Stimulated activated naive CD8-positive, alpha-beta T cell treated with anti-CD3 and anti-CD28 coated beads, Interleukin-15, Interleukin-2, amounts not matched to agents 100 ng/mL and 50 ng/mL, for 24 hours (primary cell): ENCODE measurements at regions not wholly inside any gene's neighbourhood (a gene's known extent, or its start where the extent isn't known, plus 50 kb on each side); places are given as distances from the start of the nearest gene placed in this dataset.

Experiments
- H3K27ac Mint-ChIP-seq: one replicate; pipeline ENCODE4 v1.8.0; 2021; ENCODE audit warnings: mild to moderate bottlenecking, mixed read lengths
- H3K27me3 Mint-ChIP-seq: one replicate; pipeline ENCODE4 v1.8.0; 2021; ENCODE audit warnings: mixed read lengths
- H3K36me3 Mint-ChIP-seq: one replicate; pipeline ENCODE4 v1.8.0; 2021; ENCODE audit warnings: low read depth, mixed read lengths
- H3K4me1 Mint-ChIP-seq: one replicate; pipeline ENCODE4 v1.8.0; 2021; ENCODE audit warnings: low read depth, mixed read lengths
- H3K4me3 Mint-ChIP-seq: one replicate; pipeline ENCODE4 v1.8.0; 2021; ENCODE audit warnings: mild to moderate bottlenecking, mixed read lengths
- H3K9me3 Mint-ChIP-seq: one replicate; pipeline ENCODE4 v1.8.0; 2021; ENCODE audit warnings: mixed read lengths

GRCh38 chr7:3188946-3189345 is 112.1 kb upstream of the SDK1 start:
- Mint-ChIP-seq H3K27me3 (no peaks in the 10 kb centered on the region), H3K27ac (no peak overlapping the region), H3K9me3 (no peaks in the 10 kb centered on the region), H3K4me1 (no peaks in the 10 kb centered on the region), H3K36me3 (no peaks in the 10 kb centered on the region), H3K4me3 (no peak overlapping the region)

- no peaks in the 10 kb centered on the region for H3K27me3 Mint-ChIP-seq
- H3K4me1 Mint-ChIP-seq, result no peaks in the 10 kb centered on the region
- H3K27ac Mint-ChIP-seq, result no peak overlapping the region
- H3K9me3 Mint-ChIP-seq, result no peaks in the 10 kb centered on the region
- H3K36me3 Mint-ChIP-seq, result no peaks in the 10 kb centered on the region
- H3K4me3 Mint-ChIP-seq, result no peak overlapping the region
Measured at GRCh38 chr7:3191548-3191947, 109.5 kb upstream of the SDK1 start.

- Mint-ChIP-seq H3K27me3 (no peaks in the 10 kb centered on the region), H3K4me3 (no peak overlapping the region), H3K9me3 (no peaks in the 10 kb centered on the region), H3K36me3 (no peaks in the 10 kb centered on the region), H3K27ac (no peak overlapping the region), H3K4me1 (no peaks in the 10 kb centered on the region)
Measured at GRCh38 chr7:3192669-3193068, 108.4 kb upstream of the SDK1 start.

GRCh38 chr7:3193379-3194120 is 107.5 kb upstream of the SDK1 start:
- Mint-ChIP-seq H3K36me3 (no peaks in the 10 kb centered on the region), H3K27ac (no peak overlapping the region), H3K9me3 (no peaks in the 10 kb centered on the region), H3K27me3 (no peaks in the 10 kb centered on the region), H3K4me1 (no peaks in the 10 kb centered on the region), H3K4me3 (no peak overlapping the region)

- Mint-ChIP-seq H3K4me1 (no peaks in the 10 kb centered on the region), H3K9me3 (peaks cover 4% of the 10 kb centered on the region), H3K27ac (no peak overlapping the region), H3K4me3 (no peak overlapping the region), H3K36me3 (no peaks in the 10 kb centered on the region), H3K27me3 (no peaks in the 10 kb centered on the region)
Measured at GRCh38 chr7:3194501-3195141, 106.4 kb upstream of the SDK1 start.

- H3K4me3 Mint-ChIP-seq, result no peak overlapping the region
- no peaks in the 10 kb centered on the region for H3K4me1 Mint-ChIP-seq
- H3K36me3 Mint-ChIP-seq, result no peaks in the 10 kb centered on the region
- no peaks in the 10 kb centered on the region for H3K27me3 Mint-ChIP-seq
- H3K27ac Mint-ChIP-seq, result no peak overlapping the region
- peaks cover 4% of the 10 kb centered on the region for H3K9me3 Mint-ChIP-seq
Measured at GRCh38 chr7:3195160-3195559, 105.9 kb upstream of the SDK1 start.

GRCh38 chr7:3196629-3197400 is 104.2 kb upstream of the SDK1 start:
- peaks cover 4% of the 10 kb centered on the region for H3K9me3 Mint-ChIP-seq
- H3K27ac Mint-ChIP-seq, result no peak overlapping the region
- H3K27me3 Mint-ChIP-seq, result no peaks in the 10 kb centered on the region
- no peak overlapping the region for H3K4me3 Mint-ChIP-seq
- no peaks in the 10 kb centered on the region for H3K4me1 Mint-ChIP-seq
- no peaks in the 10 kb centered on the region for H3K36me3 Mint-ChIP-seq

GRCh38 chr7:3197567-3198213 is 103.4 kb upstream of the SDK1 start:
- Mint-ChIP-seq H3K9me3 (peaks cover 4% of the 10 kb centered on the region), H3K36me3 (no peaks in the 10 kb centered on the region), H3K27me3 (no peaks in the 10 kb centered on the region), H3K27ac (no peak overlapping the region), H3K4me1 (no peaks in the 10 kb centered on the region), H3K4me3 (no peak overlapping the region)

GRCh38 chr7:3198316-3198715 is 102.7 kb upstream of the SDK1 start:
- H3K27ac Mint-ChIP-seq, result no peak overlapping the region
- no peaks in the 10 kb centered on the region for H3K4me1 Mint-ChIP-seq
- H3K27me3 Mint-ChIP-seq, result no peaks in the 10 kb centered on the region
- H3K9me3 Mint-ChIP-seq, result peaks cover 4% of the 10 kb centered on the region
- no peak overlapping the region for H3K4me3 Mint-ChIP-seq
- no peaks in the 10 kb centered on the region for H3K36me3 Mint-ChIP-seq

- no peak overlapping the region for H3K27ac Mint-ChIP-seq
- H3K4me3 Mint-ChIP-seq, result no peak overlapping the region
- H3K4me1 Mint-ChIP-seq, result no peaks in the 10 kb centered on the region
- H3K36me3 Mint-ChIP-seq, result no peaks in the 10 kb centered on the region
- peaks cover 4% of the 10 kb centered on the region for H3K9me3 Mint-ChIP-seq
- H3K27me3 Mint-ChIP-seq, result no peaks in the 10 kb centered on the region
Measured at GRCh38 chr7:3200504-3200903, 100.5 kb upstream of the SDK1 start.

- Mint-ChIP-seq H3K9me3 (peaks cover 4% of the 10 kb centered on the region), H3K36me3 (no peaks in the 10 kb centered on the region), H3K4me3 (no peak overlapping the region), H3K27ac (no peak overlapping the region), H3K27me3 (no peaks in the 10 kb centered on the region), H3K4me1 (no peaks in the 10 kb centered on the region)
Measured at GRCh38 chr7:3201306-3201705, 99.7 kb upstream of the SDK1 start.

GRCh38 chr7:3201937-3202710 is 98.9 kb upstream of the SDK1 start:
- H3K4me1 Mint-ChIP-seq, result no peaks in the 10 kb centered on the region
- H3K27ac Mint-ChIP-seq, result no peak overlapping the region
- peaks cover 4% of the 10 kb centered on the region for H3K9me3 Mint-ChIP-seq
- no peaks in the 10 kb centered on the region for H3K36me3 Mint-ChIP-seq
- H3K4me3 Mint-ChIP-seq, result no peak overlapping the region
- no peaks in the 10 kb centered on the region for H3K27me3 Mint-ChIP-seq

- H3K36me3 Mint-ChIP-seq, result no peaks in the 10 kb centered on the region
- no peak overlapping the region for H3K27ac Mint-ChIP-seq
- H3K27me3 Mint-ChIP-seq, result no peaks in the 10 kb centered on the region
- H3K9me3 Mint-ChIP-seq, result no peaks in the 10 kb centered on the region
- no peaks in the 10 kb centered on the region for H3K4me1 Mint-ChIP-seq
- no peak overlapping the region for H3K4me3 Mint-ChIP-seq
Measured at GRCh38 chr7:3204526-3204925, 96.5 kb upstream of the SDK1 start.

- Mint-ChIP-seq H3K27me3 (no peaks in the 10 kb centered on the region), H3K4me3 (no peak overlapping the region), H3K27ac (no peak overlapping the region)
Measured at GRCh38 chr7:3206101-3206500, 95.0 kb upstream of the SDK1 start.

More at GRCh38 chr7:3206101-3206500, 95.0 kb upstream of the SDK1 start:
- Mint-ChIP-seq H3K9me3 (no peaks in the 10 kb centered on the region), H3K36me3 (no peaks in the 10 kb centered on the region), H3K4me1 (no peaks in the 10 kb centered on the region)
